ENCODE measurements at regions not wholly inside any gene's neighbourhood (a gene's known extent, or its start where the extent isn't known, plus 50 kb on each side); places are given as distances from the start of the nearest gene placed in this dataset.

GRCh38 chr3:5635746-5636145 is 448.2 kb downstream of the EDEM1 start:
- in situ Hi-C loops (cut with MboI; ENCODE audit: low pct_unique_long_range_greater_than_20kb, low sequenced_read_pairs), result no loop called here
- no peak for DNase-seq

DNA sequence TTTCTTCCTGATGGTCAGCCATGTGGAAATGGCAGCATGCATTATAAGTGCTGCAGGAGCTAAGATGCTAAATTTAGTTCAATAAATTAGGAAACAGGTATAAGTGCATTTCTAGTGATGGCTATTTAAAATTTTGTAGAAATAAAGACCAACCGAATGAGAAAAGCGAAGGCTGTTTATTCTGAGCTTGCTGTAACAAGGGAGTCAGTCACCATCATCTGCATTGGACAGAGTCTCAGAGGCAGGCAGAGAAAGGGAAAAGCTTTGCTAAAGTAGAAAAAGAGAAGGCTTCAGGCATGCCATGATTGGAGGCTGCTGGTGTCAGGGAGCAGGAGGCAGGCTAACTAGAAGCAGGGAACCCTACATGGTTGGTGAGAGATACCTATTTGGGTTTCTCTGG is 451.0 kb downstream of the EDEM1 start:
- no peak for DNase-seq
- in situ Hi-C loops (cut with MboI; ENCODE audit: low pct_unique_long_range_greater_than_20kb, low sequenced_read_pairs), result no loop called here

DNA sequence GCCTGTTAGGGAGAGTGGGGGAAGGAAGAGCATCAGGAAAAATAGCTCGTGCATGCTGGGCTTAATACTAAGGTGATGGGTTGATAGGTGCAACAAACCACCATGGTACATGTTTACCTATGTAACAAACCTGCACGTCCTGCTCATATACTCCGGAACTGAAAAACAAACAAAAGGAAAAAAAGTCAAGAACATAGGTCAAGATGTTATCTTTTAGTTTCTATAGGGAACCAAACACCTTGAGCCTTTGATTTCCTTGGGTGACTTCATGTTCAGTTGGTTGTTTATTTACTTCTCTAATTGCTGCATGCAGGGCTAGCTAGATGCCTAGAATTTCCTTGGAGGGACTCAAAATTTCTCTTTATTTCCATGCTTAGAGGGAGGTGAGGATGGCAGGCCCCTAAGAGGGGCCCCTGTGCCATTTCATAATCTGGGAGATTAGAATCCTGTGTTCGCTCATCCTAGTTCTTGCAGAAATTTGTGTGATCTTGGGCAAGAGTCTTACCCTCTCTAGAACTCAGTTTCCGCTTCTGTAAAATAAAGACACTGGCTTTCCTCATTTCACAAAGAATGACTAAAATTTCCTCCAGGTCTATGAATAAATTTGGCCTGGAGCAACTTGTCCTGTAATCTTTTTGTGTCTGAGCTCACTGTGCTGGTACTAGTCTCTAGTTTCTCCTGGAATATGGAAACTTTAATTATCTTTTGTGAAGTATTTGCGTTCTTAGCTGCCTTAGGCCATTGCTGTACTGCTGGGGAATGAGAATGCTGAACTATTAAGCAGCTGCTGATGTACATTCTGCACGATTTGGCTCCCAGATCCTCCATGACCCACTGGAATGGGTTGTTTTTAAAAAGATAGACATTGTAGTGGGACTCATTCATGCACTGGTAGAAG is 457.5 kb downstream of the EDEM1 start:
- no peak for DNase-seq

GRCh38 chr3:5645692-5646410 is 458.3 kb downstream of the EDEM1 start:
- in situ Hi-C loops (cut with MboI; ENCODE audit: low pct_unique_long_range_greater_than_20kb, low sequenced_read_pairs), result no loop called here

More for the DNA sequence above, 457.5 kb downstream of the EDEM1 start:
- in situ Hi-C loops (cut with MboI; ENCODE audit: low pct_unique_long_range_greater_than_20kb, low sequenced_read_pairs), result no loop called here

DNA sequence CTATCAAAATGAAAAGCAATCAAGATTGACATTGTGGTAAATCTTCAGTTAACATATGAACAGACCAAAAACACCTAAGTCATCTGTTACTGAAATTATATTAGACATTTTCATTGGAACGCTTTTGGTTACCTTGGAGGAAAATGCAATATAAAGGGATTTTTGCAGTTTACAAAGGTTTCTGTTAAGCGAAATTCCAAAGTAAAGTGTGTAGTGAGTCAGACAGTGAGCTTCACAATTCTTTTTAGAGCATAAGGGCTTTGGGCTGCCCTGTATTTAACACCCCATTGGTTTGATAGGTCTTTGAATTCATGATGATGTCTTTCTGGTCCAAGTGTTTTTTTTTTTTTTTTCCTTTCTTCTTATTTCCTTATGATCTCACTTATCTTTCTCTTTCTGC is 462.8 kb downstream of the EDEM1 start:
- no peak for DNase-seq
- in situ Hi-C loops (cut with MboI; ENCODE audit: low pct_unique_long_range_greater_than_20kb, low sequenced_read_pairs), result no loop called here

More at GRCh38 chr3:5645692-5646410, 458.3 kb downstream of the EDEM1 start:
- DNase-seq, result no peak

GRCh38 chr3:5651351-5651750 is 463.8 kb downstream of the EDEM1 start:
- in situ Hi-C loops (cut with MboI; ENCODE audit: low pct_unique_long_range_greater_than_20kb, low sequenced_read_pairs), result no loop called here
- DNase-seq, result no peak

DNA sequence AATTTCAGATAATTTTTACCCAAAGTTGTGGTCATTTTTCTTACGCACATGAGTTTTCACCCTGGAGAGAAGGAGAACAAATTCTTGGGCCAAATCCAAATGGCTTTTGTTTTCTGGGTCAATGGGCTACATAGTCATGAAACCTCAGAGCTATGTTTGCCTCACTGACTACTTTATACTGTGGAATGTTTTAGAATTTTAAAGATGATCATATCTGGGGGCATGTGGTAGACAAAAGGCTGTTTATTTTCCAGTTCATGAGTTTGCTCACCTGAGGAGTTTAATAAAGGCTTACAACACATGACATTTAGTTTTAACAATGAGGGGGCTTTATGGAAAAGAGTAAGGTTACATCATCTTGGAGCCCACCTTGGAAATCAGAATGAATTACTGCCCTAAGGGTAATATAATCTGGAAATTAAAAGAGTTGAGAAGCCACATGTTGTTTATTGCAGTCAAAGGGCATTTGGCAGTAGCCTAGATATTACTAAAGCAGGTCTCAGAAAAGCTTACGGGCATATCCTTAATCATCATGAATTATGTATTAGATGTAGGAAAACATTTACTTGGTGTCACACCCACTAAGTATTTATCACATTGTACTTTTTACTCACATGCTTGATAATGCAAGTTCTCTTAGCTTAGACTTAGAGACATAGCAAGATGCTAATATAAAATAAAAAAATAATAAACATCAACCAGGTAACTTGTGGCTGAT is 466.1 kb downstream of the EDEM1 start:
- no peak for DNase-seq
- in situ Hi-C loops (cut with MboI; ENCODE audit: low pct_unique_long_range_greater_than_20kb, low sequenced_read_pairs), result no loop called here

- no peak for DNase-seq
Measured at GRCh38 chr3:5657106-5657505, 469.6 kb downstream of the EDEM1 start.

DNA sequence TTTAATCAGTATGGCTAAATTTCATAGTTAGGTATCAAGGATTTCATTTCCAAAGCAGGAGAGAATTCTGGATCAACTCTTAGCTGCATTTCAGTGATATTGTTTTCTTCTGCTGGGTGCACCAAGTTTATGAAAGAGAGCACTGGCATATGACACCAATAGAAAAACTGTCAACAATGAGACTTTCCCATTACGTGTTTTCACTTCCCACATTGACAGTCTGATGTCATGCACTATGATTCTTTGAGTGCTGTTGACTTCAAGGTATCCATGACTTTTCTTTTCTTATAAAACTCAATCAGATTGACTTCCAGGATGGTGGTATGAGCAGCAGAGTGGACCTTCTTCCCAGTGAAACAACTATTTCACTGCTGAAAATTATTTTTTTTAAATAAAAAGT is 476.1 kb downstream of the EDEM1 start:
- in situ Hi-C loops (cut with MboI; ENCODE audit: low pct_unique_long_range_greater_than_20kb, low sequenced_read_pairs), result no loop called here
- no peak for DNase-seq

More at GRCh38 chr3:5657106-5657505, 469.6 kb downstream of the EDEM1 start:
- in situ Hi-C loops (cut with MboI; ENCODE audit: low pct_unique_long_range_greater_than_20kb, low sequenced_read_pairs), result no loop called here

DNA sequence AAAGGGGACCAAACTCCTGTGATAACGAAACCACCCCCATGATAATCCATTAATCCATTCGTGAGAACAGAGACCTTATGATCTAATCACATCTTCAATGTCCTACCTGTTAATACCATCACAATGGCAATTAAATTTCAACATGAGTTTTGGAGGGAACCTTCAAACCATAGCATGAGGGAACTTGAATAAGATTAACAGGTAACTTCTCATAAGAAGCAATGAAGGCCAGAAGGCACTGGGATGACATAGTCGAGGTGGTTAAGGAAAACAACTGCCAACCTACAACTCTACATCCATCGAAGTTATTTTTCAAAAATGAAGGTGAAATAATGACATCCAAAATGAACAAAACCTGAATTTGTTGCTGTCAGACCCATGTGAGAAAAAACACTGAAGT is 478.9 kb downstream of the EDEM1 start:
- in situ Hi-C loops (cut with MboI; ENCODE audit: low pct_unique_long_range_greater_than_20kb, low sequenced_read_pairs), result no loop called here
- DNase-seq, result no peak

GRCh38 chr3:5673521-5673920 is 486.0 kb downstream of the EDEM1 start:
- in situ Hi-C loops (cut with MboI; ENCODE audit: low pct_unique_long_range_greater_than_20kb, low sequenced_read_pairs), result no loop called here
- no peak for DNase-seq

GRCh38 chr3:5675319-5675718 is 487.8 kb downstream of the EDEM1 start:
- in situ Hi-C loops (cut with MboI; ENCODE audit: low pct_unique_long_range_greater_than_20kb, low sequenced_read_pairs), result no loop called here
- no peak for DNase-seq

- in situ Hi-C loops (cut with MboI; ENCODE audit: low pct_unique_long_range_greater_than_20kb, low sequenced_read_pairs), result no loop called here
Measured at GRCh38 chr3:5677555-5677954, 490.0 kb downstream of the EDEM1 start.

GRCh38 chr3:5678248-5678647 is 490.7 kb downstream of the EDEM1 start:
- in situ Hi-C loops (cut with MboI; ENCODE audit: low pct_unique_long_range_greater_than_20kb, low sequenced_read_pairs), result no loop called here
- DNase-seq, result no peak

More at GRCh38 chr3:5677555-5677954, 490.0 kb downstream of the EDEM1 start:
- DNase-seq, result no peak

DNA sequence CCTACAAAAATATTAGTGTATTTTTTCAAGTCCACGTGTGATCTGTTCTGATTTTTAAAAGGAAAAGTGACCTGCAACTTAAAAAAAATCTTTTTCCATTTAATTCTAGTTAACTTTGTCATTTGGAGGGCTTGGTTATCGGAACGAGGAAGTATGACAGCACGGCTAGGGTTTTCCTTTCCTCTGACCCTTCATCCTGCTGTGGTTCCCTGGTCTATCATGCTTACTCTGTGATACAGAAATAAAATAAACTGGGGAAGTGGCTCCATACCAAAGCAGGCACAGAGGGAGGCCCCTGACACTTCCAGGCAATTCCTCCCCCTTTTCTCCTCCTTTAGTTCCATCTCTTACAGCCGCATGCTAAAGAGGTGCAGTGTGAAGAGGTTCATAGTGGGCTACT is 491.3 kb downstream of the EDEM1 start:
- in situ Hi-C loops (cut with MboI; ENCODE audit: low pct_unique_long_range_greater_than_20kb, low sequenced_read_pairs), result no loop called here
- DNase-seq, result no peak

GRCh38 chr3:5687230-5687629 is 499.7 kb downstream of the EDEM1 start:
- in situ Hi-C loops (cut with MboI; ENCODE audit: low pct_unique_long_range_greater_than_20kb, low sequenced_read_pairs), result no loop called here
- DNase-seq, result no peak

GRCh38 chr3:5690490-5690889 is 503.0 kb downstream of the EDEM1 start:
- no peak for DNase-seq
- in situ Hi-C loops (cut with MboI; ENCODE audit: low pct_unique_long_range_greater_than_20kb, low sequenced_read_pairs), result no loop called here

- DNase-seq, result no peak
- in situ Hi-C loops (cut with MboI; ENCODE audit: low pct_unique_long_range_greater_than_20kb, low sequenced_read_pairs), result no loop called here
Measured at GRCh38 chr3:5690904-5691532, 503.5 kb downstream of the EDEM1 start.

DNA sequence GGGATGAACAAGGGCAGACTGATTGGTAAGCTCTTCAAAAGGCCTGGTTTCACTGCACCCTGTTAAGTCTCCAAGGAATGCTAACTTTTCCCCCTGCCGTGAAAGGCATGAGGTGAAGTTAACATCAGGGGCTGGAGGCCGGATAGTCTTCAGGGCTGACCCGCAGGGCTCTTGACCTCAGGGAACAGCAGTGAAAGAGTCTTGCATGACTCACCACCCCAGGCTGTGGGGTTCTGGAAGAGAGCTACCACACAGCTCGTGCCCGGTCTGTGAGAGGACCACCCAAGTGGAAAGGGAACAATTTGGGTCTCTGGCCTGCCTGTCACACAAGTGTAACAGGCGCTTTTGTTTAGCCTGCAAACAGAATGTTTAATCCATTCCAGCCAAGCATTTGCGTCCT is 504.9 kb downstream of the EDEM1 start:
- in situ Hi-C loops (cut with MboI; ENCODE audit: low pct_unique_long_range_greater_than_20kb, low sequenced_read_pairs), result no loop called here
- DNase-seq, result no peak
